ENCODE measurements at regions not wholly inside any gene's neighbourhood (a gene's known extent, or its start where the extent isn't known, plus 50 kb on each side); places are given as distances from the start of the nearest gene placed in this dataset.

GRCh38 chr14:22400655-22401259 lies 188.3 kb downstream of the DAD1 start:
- TF ChIP-seq, protein P1, sequence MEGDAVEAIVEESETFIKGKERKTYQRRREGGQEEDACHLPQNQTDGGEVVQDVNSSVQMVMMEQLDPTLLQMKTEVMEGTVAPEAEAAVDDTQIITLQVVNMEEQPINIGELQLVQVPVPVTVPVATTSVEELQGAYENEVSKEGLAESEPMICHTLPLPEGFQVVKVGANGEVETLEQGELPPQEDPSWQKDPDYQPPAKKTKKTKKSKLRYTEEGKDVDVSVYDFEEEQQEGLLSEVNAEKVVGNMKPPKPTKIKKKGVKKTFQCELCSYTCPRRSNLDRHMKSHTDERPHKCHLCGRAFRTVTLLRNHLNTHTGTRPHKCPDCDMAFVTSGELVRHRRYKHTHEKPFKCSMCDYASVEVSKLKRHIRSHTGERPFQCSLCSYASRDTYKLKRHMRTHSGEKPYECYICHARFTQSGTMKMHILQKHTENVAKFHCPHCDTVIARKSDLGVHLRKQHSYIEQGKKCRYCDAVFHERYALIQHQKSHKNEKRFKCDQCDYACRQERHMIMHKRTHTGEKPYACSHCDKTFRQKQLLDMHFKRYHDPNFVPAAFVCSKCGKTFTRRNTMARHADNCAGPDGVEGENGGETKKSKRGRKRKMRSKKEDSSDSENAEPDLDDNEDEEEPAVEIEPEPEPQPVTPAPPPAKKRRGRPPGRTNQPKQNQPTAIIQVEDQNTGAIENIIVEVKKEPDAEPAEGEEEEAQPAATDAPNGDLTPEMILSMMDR (IDR thresholded peaks at IDR 0.05; ENCODE audit: insufficient read depth, low read length) = no peak
- TF ChIP-seq, protein P2, sequence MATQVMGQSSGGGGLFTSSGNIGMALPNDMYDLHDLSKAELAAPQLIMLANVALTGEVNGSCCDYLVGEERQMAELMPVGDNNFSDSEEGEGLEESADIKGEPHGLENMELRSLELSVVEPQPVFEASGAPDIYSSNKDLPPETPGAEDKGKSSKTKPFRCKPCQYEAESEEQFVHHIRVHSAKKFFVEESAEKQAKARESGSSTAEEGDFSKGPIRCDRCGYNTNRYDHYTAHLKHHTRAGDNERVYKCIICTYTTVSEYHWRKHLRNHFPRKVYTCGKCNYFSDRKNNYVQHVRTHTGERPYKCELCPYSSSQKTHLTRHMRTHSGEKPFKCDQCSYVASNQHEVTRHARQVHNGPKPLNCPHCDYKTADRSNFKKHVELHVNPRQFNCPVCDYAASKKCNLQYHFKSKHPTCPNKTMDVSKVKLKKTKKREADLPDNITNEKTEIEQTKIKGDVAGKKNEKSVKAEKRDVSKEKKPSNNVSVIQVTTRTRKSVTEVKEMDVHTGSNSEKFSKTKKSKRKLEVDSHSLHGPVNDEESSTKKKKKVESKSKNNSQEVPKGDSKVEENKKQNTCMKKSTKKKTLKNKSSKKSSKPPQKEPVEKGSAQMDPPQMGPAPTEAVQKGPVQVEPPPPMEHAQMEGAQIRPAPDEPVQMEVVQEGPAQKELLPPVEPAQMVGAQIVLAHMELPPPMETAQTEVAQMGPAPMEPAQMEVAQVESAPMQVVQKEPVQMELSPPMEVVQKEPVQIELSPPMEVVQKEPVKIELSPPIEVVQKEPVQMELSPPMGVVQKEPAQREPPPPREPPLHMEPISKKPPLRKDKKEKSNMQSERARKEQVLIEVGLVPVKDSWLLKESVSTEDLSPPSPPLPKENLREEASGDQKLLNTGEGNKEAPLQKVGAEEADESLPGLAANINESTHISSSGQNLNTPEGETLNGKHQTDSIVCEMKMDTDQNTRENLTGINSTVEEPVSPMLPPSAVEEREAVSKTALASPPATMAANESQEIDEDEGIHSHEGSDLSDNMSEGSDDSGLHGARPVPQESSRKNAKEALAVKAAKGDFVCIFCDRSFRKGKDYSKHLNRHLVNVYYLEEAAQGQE (IDR thresholded peaks at IDR 0.05; ENCODE audit: insufficient replicate concordance, low read depth) = no peak
- no peak for TF ChIP-seq POLR2AphosphoS5 (IDR thresholded peaks at IDR 0.05; ENCODE audit: low read depth)
- DNase-seq (ENCODE audit: low read depth in 1 of 2, low spot score in 1 of 2) = no peak
- no peaks in the 10 kb centered on the region for H3K27me3 ChIP-seq (ENCODE audit: insufficient read depth, poor library complexity, severe bottlenecking)
- no peak overlapping the region for H3K27ac ChIP-seq (replicated peaks)
- no peak overlapping the region for H3K4me3 ChIP-seq (replicated peaks; ENCODE audit: insufficient read depth, low read length)

GRCh38 chr14:22399776-22400175 lies 189.2 kb downstream of the DAD1 start:
- TF ChIP-seq, protein P2 (IDR thresholded peaks at IDR 0.05; ENCODE audit: insufficient replicate concordance, low read depth) = no peak
- TF ChIP-seq, protein P1 (IDR thresholded peaks at IDR 0.05; ENCODE audit: insufficient read depth, low read length) = no peak
- no peak for TF ChIP-seq POLR2AphosphoS5 (IDR thresholded peaks at IDR 0.05; ENCODE audit: low read depth)
- no peak for TF ChIP-seq GABPA (IDR thresholded peaks at IDR 0.05; ENCODE audit: low read depth)
- TF ChIP-seq SPI1 (IDR thresholded peaks at IDR 0.05; ENCODE audit: borderline replicate concordance, low read depth) = no peak
- no peak overlapping the region for H3K27ac ChIP-seq (replicated peaks)
- DNase-seq (ENCODE audit: low read depth in 1 of 2, low spot score in 1 of 2) = no peak
- H3K27me3 ChIP-seq (ENCODE audit: insufficient read depth, poor library complexity, severe bottlenecking) = no peaks in the 10 kb centered on the region
- no peak overlapping the region for H3K4me3 ChIP-seq (replicated peaks; ENCODE audit: insufficient read depth, low read length)

GRCh38 chr14:22397221-22397737 lies 191.7 kb downstream of the DAD1 start:
- no peak for DNase-seq (ENCODE audit: low read depth in 1 of 2, low spot score in 1 of 2)
- Histone ChIP-seq H3K27ac (replicated peaks) (no peak overlapping the region), H3K27me3 (ENCODE audit: insufficient read depth, poor library complexity, severe bottlenecking) (no peaks in the 10 kb centered on the region), H3K4me3 (replicated peaks; ENCODE audit: insufficient read depth, low read length) (no peak overlapping the region)
- TF ChIP-seq, protein P2 (IDR thresholded peaks at IDR 0.05; ENCODE audit: insufficient replicate concordance, low read depth) = no peak
- TF ChIP-seq GABPA (IDR thresholded peaks at IDR 0.05; ENCODE audit: low read depth) (no peak), POLR2AphosphoS5 (IDR thresholded peaks at IDR 0.05; ENCODE audit: low read depth) (no peak), SPI1 (IDR thresholded peaks at IDR 0.05; ENCODE audit: borderline replicate concordance, low read depth) (no peak)
- TF ChIP-seq, protein P1 (IDR thresholded peaks at IDR 0.05; ENCODE audit: insufficient read depth, low read length) = no peak
